HG02642 (cell line): ENCODE measurements at regions not wholly inside any gene's neighbourhood (a gene's known extent, or its start where the extent isn't known, plus 50 kb on each side); places are given as distances from the start of the nearest gene placed in this dataset.

Source experiments
- ATAC-seq: cut with Tn5 transposase; IDR thresholded peaks from one replicate; pipeline ENCODE4 v1.9.1; 2021; ENCODE audit warnings: mild to moderate bottlenecking; ENCODE audit not compliant: unreplicated experiment, poor library complexity

GRCh38 chr16:85266857-85267256 is 154.6 kb upstream of the CIBAR2 start:
- no peak for ATAC-seq

- no peak for ATAC-seq
Measured at GRCh38 chr16:85267414-85267945, 155.2 kb upstream of the CIBAR2 start.

DNA sequence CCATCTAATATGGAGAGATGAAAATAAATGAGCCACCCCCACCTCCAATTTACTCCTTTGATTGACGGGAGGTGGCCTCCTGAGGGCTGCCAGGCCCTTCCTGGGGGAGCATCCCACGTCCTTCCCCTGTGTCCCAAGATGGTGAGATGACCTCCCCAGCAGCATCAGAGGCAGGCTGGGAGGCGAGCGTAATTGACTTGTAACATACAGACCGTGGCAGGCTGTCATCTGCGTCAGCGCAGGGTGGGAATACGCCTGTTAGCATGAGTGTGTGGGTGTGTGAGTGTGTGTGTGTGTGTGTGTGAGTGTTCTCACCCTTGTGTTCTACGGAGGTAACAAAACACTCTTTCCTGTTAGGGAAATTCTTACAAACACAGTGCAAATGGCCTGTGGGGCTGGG is 156.9 kb upstream of the CIBAR2 start:
- no peak for ATAC-seq

DNA sequence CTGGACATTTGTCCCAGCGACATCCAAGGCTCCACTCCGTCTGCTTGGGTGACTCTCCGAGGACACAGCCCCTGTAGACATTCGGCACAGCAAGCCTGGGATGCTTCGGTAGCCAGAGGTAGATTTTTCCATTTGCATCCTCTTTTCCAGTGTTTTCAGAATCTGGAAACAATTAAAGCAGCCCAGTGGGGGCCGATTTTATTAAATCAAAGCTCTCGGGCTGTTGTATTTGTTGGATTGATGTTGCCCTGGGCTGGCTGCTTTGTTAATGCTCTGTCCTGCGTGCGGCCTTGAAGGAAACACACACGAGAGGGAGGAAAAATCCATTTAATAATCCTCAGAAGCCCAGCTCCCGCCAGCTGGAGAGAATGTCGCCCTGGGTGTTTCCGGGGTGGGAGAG is 158.1 kb upstream of the CIBAR2 start:
- ATAC-seq: no peak

- no peak for ATAC-seq
Measured at GRCh38 chr16:85271198-85271597, 158.9 kb upstream of the CIBAR2 start.

DNA sequence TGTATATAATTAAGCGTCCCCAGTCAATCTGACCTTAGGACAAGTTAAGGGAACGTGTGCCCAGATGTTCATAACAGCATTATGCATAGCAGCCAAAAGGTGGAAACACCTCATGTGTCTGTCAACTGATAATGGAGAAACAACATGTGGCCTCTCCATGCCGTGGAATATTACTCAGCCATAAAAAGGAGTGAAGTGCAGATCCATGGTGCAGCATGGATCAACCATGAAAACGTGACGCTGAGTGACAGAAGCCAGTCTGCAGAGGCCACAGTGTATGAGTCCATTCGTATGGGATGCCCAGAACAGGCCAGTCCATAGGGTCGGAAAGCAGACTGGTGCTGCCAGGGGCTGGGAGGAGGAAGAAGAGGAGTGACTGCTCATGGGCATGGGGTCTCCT is 161.0 kb upstream of the CIBAR2 start:
- no peak for ATAC-seq

- no peak for ATAC-seq
Measured at GRCh38 chr16:85274501-85274900, 162.2 kb upstream of the CIBAR2 start.

DNA sequence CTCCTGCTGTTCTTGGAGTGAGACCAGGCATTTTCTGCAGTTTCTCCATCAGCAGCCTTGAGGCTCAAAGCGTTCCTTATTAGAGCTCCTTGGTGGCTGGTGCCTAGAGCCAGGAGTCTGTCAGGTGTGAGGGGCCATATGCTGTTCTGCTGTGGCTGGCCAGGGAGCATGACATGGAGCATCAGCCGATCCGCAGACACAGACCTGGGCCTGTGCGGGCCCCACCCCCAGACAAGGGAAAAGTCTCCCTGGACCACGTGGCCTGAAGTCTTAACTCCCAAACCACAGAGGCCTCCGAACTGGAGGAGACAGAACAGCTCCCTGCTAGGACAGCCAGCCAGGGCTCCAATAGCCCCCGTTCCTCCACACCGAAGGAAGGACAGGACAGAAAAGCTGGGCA is 162.7 kb upstream of the CIBAR2 start:
- no peak for ATAC-seq

DNA sequence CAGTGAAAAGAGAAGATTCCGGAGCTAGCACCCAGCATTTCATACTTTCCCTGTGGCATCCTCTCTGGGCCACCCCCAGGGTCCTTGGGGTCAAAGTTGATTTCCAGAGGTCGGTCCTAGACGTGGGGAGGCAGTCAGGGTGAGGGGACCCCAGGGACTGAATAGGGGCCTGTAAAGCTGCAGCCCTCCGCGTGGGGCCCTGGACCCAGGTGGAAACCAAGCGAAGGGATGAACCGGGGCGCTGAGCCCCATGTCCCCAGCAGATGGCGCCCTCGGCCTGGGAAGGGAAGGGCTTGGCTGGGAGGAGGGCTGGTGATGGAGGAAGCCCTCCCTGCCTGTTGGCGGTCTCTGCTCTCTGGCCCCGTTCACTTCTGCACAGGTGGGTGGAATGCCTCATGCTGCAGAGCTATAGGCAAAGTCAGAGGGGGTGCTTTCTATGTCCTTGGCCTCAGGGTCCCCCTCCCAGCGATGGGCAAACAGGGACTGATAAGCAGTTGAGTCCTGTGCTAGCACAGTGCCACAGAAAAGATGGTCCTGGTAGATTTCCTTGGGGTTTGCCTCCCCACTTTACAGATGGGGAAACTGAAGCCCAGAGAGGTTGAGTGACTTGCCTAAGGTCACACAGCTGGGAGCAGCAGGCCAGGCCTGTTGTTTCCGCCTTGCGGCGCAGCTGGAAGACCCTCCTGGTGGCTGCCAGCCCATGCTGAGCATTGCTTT is 163.4 kb upstream of the CIBAR2 start:
- ATAC-seq: no peak

GRCh38 chr16:85276258-85276657 is 164.0 kb upstream of the CIBAR2 start:
- no peak for ATAC-seq

DNA sequence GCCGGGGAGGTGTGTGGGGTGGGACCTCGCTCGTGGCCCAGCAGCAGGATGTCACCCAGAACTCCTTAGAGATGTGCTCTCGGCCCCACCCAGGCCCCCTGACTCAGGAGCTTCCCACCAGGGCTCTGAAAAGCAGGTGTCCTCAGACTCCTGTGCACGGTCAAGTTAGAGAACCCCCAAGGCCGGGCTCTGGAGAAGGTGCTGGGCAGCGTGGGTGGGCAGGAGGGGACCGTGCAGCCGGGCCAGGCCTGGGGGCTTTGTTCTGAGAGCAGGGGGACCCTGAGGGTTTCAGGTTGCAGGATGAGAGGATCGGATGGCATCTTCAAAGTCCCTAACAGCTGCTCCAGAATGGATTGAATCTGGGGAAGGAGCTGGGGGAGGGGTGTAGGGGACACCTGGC is 164.4 kb upstream of the CIBAR2 start:
- no peak for ATAC-seq

- no peak for ATAC-seq
Measured at GRCh38 chr16:85278839-85279238, 166.6 kb upstream of the CIBAR2 start.

GRCh38 chr16:85279402-85279801 is 167.1 kb upstream of the CIBAR2 start:
- no peak for ATAC-seq

DNA sequence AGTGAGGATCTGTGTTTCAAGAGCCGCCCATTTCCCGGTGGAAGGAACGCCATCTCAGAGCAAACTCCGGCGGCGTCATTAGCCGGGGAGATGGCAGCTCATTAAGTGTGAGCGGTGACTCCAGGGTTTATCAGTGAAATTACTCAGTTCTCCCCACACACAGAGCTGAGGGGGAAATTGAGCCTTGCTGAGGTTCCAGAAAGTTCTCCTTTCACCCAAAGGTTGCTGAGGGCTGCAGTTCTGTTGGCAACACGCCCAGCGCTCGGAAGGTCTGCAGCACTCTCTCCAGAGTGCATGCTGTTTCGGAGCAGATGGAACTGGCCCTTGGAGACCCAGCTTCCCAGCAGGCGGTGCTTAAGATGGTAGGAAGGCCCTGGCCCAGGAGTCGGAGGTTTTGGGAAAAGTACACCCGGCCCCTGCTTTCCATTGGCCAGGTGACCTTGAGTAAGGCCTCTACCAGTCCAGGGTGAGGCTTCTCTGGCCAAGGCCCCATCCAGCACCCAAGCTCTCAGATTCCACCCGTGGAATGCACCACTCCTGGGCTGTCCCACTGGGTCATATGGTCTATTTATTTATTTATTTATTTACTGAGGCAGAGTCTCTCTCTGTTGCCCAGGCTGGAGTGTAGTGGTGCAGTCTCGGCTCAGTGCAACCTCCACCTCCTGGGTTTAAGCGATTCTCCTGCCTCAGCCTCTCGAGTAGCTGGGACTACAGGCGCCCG is 167.7 kb upstream of the CIBAR2 start:
- no peak for ATAC-seq

GRCh38 chr16:85281181-85281580 is 168.9 kb upstream of the CIBAR2 start:
- no peak for ATAC-seq

- no peak for ATAC-seq
Measured at GRCh38 chr16:85282842-85283241, 170.6 kb upstream of the CIBAR2 start.

- ATAC-seq: no peak
Measured at GRCh38 chr16:85283305-85284050, 171.2 kb upstream of the CIBAR2 start.

GRCh38 chr16:85284141-85284817 is 172.0 kb upstream of the CIBAR2 start:
- no peak for ATAC-seq

DNA sequence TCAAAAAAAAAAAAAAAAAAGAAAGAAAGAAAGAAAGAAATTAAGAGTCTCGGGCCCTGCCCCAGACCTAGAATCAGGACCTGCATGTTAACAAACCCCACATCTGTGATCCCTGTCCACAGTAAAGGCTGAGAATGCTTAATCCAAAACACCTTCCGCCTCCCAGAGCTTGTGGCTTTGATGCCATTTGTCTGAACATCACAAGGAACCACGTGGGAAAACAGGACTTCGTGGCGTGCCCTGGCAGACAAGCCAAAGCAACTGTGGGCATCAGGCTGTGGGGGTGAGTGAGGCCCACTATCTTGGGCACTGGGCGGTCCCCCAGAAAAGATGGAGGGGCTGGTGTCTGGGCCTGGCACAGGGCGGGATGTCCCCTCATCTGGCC is 173.4 kb upstream of the CIBAR2 start:
- no peak for ATAC-seq

DNA sequence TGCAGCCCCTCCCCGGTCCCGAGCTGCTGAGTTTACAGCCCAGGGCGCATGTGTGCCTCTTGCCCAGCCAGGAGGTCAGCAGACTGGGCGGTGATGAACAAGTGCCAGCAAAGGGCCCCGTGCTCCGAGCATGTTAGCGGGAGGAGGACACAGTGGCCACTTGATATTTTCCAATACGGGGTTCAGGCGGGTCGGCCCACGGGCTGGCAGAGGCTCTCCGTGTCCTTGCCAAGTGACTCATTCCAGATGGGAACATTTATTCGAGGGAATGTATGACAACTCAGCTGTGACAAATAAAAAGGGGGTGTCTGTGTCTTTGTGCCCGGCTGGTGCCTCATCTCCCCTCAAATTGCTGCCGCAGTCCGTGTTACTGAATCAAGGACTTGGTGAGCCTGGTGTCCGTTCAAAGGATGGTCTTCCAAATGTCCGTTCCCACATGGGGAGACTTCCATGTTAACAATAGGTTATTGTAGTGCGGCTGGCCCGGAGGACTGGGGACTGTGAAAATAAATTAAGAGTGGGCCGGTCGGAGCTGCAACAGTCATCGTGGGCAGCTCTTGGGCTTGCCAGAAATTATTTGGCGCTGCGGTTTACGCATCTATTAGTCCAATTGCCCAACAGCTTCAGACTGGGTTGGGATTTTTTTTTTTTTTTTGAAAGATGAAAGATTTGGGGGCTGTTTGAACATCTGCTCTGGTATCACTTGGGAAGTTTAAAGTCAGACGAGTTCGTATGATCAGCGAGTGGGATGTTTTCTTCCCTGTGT is 174.0 kb upstream of the CIBAR2 start:
- ATAC-seq: no peak
